WI38 (cell line): ENCODE measurements at regions not wholly inside any gene's neighbourhood (a gene's known extent, or its start where the extent isn't known, plus 50 kb on each side); places are given as distances from the start of the nearest gene placed in this dataset.

Source experiments
- H3K4me3 ChIP-seq: 2 replicates; pipeline ENCODE4 v1.5.1; 2011; ENCODE audit warnings: low read depth, mild to moderate bottlenecking, control low read depth, low read length
- TF ChIP-seq, protein P1 (sequence below): IDR thresholded peaks from 2 replicates; pipeline ENCODE4 v1.5.1; 2012; ENCODE audit warnings: low read depth, mild to moderate bottlenecking, control low read depth, low read length

DNA sequence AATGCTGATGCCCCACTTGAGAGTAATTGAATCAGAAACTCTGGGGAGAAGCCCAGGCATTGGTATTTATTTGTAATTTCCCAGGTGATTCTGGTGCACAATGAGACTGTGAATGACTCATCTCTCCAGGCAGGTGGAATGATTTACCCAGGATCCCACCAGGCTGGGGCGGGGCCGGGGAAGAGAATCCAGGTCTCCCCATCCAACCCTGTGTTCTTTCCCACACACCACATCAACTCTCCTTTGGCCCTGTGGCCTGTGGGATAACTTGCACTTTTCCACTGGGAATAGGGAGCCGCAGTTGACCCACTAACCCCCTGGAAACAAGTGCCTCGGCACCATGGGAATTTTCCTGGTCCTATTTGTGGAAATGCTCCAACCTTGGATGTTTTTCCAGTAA lies 409.8 kb downstream of the ZNF521 start:
- TF ChIP-seq, protein P1, sequence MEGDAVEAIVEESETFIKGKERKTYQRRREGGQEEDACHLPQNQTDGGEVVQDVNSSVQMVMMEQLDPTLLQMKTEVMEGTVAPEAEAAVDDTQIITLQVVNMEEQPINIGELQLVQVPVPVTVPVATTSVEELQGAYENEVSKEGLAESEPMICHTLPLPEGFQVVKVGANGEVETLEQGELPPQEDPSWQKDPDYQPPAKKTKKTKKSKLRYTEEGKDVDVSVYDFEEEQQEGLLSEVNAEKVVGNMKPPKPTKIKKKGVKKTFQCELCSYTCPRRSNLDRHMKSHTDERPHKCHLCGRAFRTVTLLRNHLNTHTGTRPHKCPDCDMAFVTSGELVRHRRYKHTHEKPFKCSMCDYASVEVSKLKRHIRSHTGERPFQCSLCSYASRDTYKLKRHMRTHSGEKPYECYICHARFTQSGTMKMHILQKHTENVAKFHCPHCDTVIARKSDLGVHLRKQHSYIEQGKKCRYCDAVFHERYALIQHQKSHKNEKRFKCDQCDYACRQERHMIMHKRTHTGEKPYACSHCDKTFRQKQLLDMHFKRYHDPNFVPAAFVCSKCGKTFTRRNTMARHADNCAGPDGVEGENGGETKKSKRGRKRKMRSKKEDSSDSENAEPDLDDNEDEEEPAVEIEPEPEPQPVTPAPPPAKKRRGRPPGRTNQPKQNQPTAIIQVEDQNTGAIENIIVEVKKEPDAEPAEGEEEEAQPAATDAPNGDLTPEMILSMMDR, result no peak
- no peak overlapping the region for H3K4me3 ChIP-seq

DNA sequence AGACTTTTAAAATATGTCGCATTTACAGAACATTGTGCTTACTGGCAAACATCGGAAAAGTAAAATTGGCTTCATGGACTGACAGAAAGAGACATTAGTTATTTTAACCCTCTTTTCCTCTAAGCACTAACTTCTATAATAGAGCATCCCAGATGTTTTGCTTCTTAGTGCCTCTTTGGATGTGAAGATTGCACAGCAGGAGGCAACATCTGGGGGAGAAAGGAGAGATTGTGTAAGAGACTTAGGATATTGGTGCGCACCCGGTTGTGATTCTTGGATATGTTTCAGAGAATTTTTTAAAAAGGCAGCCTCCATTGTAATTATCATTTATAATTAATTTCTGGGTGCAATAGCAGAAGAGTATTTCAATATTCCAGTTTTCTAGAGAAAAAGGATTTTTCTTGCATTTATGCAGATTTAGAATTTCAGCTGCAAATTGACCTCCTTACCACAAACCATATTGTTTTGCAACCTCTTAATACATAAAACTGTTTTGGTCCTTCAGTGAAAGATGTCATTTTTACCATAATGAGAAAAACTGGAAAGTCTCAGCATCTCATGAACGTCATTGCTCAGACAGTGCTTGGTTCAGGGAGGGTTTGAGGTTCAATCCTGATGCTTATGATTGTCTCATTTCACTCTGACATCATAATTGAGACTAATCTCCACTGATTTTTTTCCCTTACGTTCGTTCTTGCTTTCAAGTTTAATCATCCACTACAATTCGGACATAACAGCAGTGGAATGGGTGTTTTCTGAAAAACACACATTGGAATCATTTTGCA lies 404.3 kb downstream of the ZNF521 start:
- TF ChIP-seq, protein P1, result no peak
- no peak overlapping the region for H3K4me3 ChIP-seq

DNA sequence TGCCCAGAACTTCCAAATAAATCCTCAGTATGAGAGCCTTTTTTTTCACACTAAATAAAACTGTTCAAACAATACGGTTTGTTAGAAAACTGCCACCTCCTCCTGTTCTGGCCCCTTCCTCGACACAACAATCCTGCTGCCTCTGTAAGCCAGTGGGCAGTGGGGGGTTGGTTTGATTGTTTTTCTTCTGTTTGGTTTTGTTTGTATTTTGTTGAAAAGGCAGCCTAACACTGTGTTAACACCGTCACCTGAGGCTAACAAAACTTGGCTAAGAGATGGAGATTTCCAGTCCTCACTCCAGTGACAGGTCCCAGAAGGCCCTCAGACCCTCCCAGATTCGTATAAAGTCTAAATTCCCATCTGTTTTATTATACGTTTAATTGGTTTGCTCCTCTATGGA lies 402.1 kb downstream of the ZNF521 start:
- TF ChIP-seq, protein P1, result no peak
- no peak overlapping the region for H3K4me3 ChIP-seq

DNA sequence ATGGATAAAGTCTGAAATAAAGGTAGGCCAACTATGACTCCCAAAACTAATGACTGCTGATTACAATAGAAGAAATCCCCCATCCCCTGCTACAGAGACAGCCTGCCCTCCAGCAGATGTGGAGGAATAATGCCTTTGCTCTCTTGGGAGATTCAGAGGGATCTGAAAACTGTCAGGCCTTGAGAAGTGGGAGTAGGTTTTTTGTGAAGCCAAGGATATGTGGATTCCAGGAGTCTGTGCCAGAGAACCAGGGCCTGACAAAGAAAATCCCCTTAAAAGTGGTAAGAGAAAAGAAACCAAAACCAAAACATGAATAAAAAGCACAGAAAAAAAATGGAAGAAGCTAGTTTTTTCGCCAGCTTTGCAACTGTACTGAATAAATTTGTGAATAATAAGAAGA lies 397.6 kb downstream of the ZNF521 start:
- H3K4me3 ChIP-seq, result no peak overlapping the region
- TF ChIP-seq, protein P1, result no peak

DNA sequence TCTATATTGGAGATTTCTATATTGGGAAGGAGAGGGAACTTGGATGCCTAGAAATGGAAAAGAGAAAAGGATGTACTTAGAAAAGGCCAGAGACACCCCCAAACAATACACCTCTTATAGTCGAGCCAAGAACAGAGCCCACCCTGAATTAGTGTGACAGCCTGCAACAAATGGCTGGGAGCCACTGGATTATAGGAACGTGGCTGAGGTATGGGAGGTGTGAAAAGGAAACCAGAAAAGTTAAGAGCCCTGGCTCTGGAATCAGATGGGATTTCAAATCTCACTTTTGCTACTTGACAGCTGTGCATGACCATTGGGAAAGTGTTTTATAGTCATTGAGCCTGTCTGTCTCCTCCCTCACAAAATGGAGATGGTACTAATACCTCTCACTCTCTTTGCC lies 394.0 kb downstream of the ZNF521 start:
- TF ChIP-seq, protein P1, result no peak
- H3K4me3 ChIP-seq, result no peak overlapping the region

DNA sequence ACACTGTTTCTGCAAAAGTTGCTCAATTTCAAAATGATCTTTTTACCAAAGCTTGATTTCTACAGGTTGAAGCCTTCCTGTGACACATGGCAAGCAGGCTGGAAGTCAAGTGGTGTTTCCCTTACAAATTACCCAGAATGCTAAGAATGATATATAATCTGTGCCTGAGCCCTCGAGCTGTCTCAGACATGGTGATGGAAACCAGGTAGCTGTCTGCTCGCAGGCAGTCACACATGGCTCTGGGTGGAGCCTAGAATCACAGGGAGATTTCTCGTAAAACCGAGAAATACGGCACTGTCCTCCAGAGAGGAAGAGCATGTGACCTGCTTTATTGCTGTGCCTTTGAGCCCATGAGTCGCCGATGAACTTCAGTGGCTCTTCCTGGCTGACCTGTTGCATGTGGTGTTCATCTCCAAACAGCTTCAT lies 392.9 kb downstream of the ZNF521 start:
- H3K4me3 ChIP-seq, result no peak overlapping the region
- TF ChIP-seq, protein P1, result no peak

DNA sequence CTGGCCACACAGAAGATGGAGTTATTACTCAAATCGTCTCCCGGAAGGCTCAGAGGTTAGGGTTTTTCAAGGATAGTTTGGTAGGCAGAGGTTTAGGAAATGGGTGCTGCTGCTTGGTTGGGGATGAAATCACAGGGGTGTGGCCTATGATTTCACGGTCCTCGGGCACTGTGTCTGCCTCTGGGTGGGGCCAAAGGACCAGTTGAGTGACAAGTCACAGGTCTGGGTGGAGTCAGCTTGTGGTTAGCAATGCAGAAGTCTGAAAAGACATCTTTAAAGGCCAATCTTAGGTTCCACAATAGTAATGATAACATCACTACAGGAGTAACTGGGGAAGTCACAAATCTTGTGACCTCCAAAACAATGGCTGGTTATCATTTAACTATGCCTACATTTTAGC lies 387.8 kb downstream of the ZNF521 start:
- H3K4me3 ChIP-seq, result no peak overlapping the region
- TF ChIP-seq, protein P1, result no peak
